Thoracic aorta (tissue), 2 donors: ENCODE measurements at regions not wholly inside any gene's neighbourhood (a gene's known extent, or its start where the extent isn't known, plus 50 kb on each side); places are given as distances from the start of the nearest gene placed in this dataset.
A peak's percentile ranks its signal among the peaks of the same experiment; 100 is the strongest.

Experiments
- ATAC-seq: fragments of 150-250 bp; one replicate; pipeline ENCODE4 v1.8.0; 2017; ENCODE audit warnings: low read depth; ENCODE audit not compliant: insufficient number of reproducible peaks, low FRiP score
- DNase-seq: peaks from one replicate; pipeline ENCODE4 v3.0.0-alpha.2; 2020; ENCODE audit warnings: low spot score
- H3K27ac ChIP-seq, 2 donors: fragments of 200-600 bp; sonication (generic); 1 replicate in 1 of 2; 2 replicates in 1 of 2; pipeline ENCODE4 v1.5.1; 2016; ENCODE audit warnings: mild to moderate bottlenecking in 2 of 2, moderate library complexity in 2 of 2
- H3K27me3 ChIP-seq: fragments of 200-600 bp; sonication (generic); replicated peaks from 2 replicates; pipeline ENCODE4 v1.6.0; 2016; ENCODE audit warnings: mild to moderate bottlenecking; ENCODE audit not compliant: insufficient read depth
- H3K36me3 ChIP-seq: fragments of 200-600 bp; sonication (generic); one replicate; pipeline ENCODE4 v1.5.1; 2016
- H3K4me1 ChIP-seq, 2 donors: fragments of 200-600 bp; sonication (generic); 1 replicate in 1 of 2; 2 replicates in 1 of 2; pipeline versions ENCODE4 v1.5.1 to v1.6.0; 2016; ENCODE audit warnings: low read depth in 2 of 2, mild to moderate bottlenecking in 1 of 2; ENCODE audit not compliant: control insufficient read depth in 1 of 2
- H3K4me3 ChIP-seq: fragments of 200-600 bp; sonication (generic); 2 replicates; pipeline ENCODE4 v1.5.1; 2016; ENCODE audit warnings: mild to moderate bottlenecking
- H3K9me3 ChIP-seq: fragments of 200-600 bp; sonication (generic); 2 replicates; pipeline ENCODE4 v1.5.1; 2016
- TF ChIP-seq, protein P1 (sequence below): fragments of 200-600 bp; sonication (generic); IDR thresholded peaks from one replicate; pipeline ENCODE4 v1.5.1; 2019; ENCODE audit warnings: antibody characterized with exemption

DNA sequence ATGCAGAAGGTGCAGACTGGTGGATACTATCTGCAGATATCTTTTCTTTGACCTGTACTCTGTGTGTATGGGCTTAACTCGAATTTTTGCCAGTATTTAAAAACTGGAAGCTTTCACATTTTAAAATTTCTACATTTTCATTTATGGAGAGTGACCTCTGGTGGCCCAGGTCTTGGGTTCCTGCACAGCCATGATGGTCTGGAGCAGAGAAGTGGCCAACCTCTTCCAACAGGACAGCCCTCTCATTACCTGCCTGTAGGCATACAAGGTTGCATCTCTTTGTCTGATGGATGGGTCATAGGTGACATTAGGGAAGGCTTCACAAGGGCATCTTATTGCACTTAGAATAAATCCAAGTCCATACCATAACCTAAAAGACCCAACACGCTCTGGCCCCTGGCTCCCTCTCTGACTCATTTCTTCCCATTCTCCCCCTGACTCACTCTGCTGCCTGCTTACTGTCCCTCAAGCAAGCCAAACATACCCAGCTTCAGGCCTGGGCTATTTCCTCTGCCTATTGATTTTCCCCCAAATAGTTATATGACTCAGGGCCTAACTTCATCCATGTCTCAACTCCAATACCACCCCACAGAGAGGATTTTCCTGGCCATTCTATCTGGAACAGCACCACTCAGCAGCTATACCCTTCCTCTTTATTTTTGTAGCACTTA is 113.3 kb upstream of the SLC1A3 start:
- Histone ChIP-seq H3K27ac (no peak overlapping the region), H3K27me3 (no peaks in the 10 kb centered on the region), H3K4me3 (no peak overlapping the region), H3K9me3 (no peaks in the 10 kb centered on the region), H3K4me1 (peaks cover 4 to 12% of the 10 kb centered on the region in 2 donors), H3K36me3 (no peaks in the 10 kb centered on the region)
- ATAC-seq: no peak
- no peak for DNase-seq
- TF ChIP-seq, protein P1, sequence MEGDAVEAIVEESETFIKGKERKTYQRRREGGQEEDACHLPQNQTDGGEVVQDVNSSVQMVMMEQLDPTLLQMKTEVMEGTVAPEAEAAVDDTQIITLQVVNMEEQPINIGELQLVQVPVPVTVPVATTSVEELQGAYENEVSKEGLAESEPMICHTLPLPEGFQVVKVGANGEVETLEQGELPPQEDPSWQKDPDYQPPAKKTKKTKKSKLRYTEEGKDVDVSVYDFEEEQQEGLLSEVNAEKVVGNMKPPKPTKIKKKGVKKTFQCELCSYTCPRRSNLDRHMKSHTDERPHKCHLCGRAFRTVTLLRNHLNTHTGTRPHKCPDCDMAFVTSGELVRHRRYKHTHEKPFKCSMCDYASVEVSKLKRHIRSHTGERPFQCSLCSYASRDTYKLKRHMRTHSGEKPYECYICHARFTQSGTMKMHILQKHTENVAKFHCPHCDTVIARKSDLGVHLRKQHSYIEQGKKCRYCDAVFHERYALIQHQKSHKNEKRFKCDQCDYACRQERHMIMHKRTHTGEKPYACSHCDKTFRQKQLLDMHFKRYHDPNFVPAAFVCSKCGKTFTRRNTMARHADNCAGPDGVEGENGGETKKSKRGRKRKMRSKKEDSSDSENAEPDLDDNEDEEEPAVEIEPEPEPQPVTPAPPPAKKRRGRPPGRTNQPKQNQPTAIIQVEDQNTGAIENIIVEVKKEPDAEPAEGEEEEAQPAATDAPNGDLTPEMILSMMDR: no peak

DNA sequence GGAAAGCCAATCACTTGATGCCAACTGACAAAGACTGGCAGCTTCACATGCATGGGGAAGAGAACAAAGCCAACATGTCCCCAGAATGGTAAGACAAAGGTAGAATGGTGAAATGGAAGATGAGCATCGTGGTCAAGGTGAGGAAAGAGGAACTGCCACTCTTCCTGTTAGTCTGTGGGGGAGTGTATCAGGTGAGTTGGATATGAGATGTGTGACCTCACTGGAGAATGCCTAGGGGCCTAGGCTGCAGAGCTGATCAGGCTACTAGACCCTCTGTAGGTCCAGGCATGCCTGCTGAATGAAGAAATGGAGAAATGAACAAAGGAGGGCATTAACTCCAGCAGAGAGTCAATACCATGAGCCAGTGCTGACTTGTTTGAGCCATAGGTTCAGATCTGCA is 112.4 kb upstream of the SLC1A3 start:
- no peak overlapping the region for H3K4me3 ChIP-seq
- peaks cover 4 to 12% of the 10 kb centered on the region in 2 donors for H3K4me1 ChIP-seq
- DNase-seq (no peak), ATAC-seq (no peak)
- H3K9me3 ChIP-seq: no peaks in the 10 kb centered on the region
- no peaks in the 10 kb centered on the region for H3K27me3 ChIP-seq
- TF ChIP-seq, protein P1: no peak
- no peak overlapping the region for H3K27ac ChIP-seq
- no peaks in the 10 kb centered on the region for H3K36me3 ChIP-seq

DNA sequence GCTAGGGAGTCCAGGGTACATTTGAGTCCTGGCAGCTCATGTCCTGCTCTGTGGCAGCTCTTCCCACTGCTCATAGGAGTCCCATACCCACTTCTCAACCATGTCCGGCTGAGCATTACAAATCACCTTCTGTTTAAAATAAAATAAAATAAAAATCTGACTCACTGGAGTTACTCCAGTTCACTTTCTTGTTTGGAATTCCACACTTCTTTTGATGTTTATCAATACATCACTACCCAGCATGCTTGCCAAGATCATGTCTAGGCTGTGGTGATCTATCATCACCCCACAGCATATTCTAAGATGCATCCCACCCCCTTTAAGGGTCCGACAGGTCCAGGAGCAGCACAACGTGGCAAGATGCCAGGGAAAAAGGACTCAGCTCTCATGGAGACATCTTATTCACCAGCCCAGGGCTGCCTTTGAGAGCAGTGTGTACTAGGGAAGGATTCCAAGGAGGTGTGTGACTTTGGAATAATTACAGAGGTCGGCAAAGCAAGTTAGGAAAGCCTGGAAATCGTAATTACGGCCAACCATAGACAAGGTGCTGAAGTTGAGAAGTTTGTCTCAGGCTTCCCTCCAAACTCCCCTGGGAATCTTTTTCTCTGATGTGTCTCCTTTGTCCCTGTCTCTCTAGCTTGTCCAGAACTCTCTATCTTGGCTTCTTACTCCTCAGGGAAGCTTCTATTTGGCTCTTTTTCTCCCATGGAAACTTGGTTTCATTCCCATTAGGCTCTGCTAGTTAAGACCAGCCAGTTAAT is 111.4 kb upstream of the SLC1A3 start:
- ATAC-seq: no peak
- Histone ChIP-seq H3K27me3 (no peaks in the 10 kb centered on the region), H3K36me3 (no peaks in the 10 kb centered on the region), H3K9me3 (no peaks in the 10 kb centered on the region), H3K4me1 (peaks cover 4 to 12% of the 10 kb centered on the region in 2 donors), H3K4me3 (peak overlapping the region; percentile 13), H3K27ac (no peak overlapping the region)
- no peak for DNase-seq
- TF ChIP-seq, protein P1: no peak

DNA sequence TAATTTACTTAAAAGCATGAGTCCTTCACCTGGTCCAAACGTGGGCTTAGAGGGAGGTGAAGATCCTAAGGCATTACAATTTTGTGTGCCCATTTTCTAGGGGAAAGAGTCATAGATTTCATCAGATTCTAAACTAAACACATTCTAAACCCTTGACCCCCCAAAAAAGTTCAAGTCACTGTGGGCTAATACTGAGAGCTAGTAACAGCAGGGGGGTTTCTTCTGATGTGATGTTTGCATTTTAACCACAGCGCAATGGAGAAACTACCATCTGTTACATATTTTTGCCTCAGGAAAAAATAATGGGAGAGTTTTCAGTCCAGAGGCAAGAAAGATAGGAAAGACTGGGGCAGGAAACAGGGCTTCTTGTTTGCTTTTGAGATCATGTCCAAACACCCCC is 110.8 kb upstream of the SLC1A3 start:
- TF ChIP-seq, protein P1: no peak
- H3K27ac ChIP-seq: no peak overlapping the region
- no peak for DNase-seq

DNA sequence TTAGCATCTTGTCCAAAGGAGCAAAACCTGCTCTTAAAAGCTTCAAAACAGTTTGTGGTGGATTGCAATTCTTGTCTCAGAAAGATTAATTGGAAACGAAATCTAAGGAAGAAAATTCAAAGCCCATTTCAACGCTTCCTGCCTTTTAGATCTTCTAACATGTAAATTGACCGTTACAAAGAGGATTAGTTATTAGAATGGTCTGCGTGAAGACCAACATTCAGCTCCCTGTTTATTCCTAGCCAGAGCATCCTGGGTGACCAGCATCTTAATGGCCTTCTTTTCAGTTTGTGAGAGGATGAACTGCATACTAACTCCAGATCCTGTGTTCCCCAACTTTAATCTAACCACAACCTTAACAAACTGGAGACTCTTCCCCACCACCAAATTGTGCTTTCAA is 109.9 kb upstream of the SLC1A3 start:
- no peak overlapping the region for H3K4me3 ChIP-seq
- peaks cover 4 to 12% of the 10 kb centered on the region in 2 donors for H3K4me1 ChIP-seq
- no peaks in the 10 kb centered on the region for H3K36me3 ChIP-seq
- ATAC-seq (no peak), DNase-seq (no peak)
- H3K27ac ChIP-seq: no peak overlapping the region
- TF ChIP-seq, protein P1: no peak
- H3K9me3 ChIP-seq: no peaks in the 10 kb centered on the region
- no peaks in the 10 kb centered on the region for H3K27me3 ChIP-seq

More for the DNA sequence above, 110.8 kb upstream of the SLC1A3 start:
- Histone ChIP-seq H3K27me3 (no peaks in the 10 kb centered on the region), H3K4me1 (peaks cover 4 to 12% of the 10 kb centered on the region in 2 donors), H3K36me3 (no peaks in the 10 kb centered on the region), H3K4me3 (no peak overlapping the region), H3K9me3 (no peaks in the 10 kb centered on the region)
- ATAC-seq: no peak
